H1 (cell line): ENCODE measurements at regions not wholly inside any gene's neighbourhood (a gene's known extent, or its start where the extent isn't known, plus 50 kb on each side); places are given as distances from the start of the nearest gene placed in this dataset.
A peak's percentile ranks its signal among the peaks of the same experiment; 100 is the strongest.

Source experiments
- CTCF ChIA-PET: fragments of 300-600 bp; sonication (Branson Sonifier 250); formaldehyde crosslinking; loops from one replicate; lab custom pipeline; 2021; ENCODE audit not compliant: partially characterized antibody; lab: Charles Lee
- POLR2A ChIA-PET: fragments of 300-600 bp; sonication (Branson Sonifier 250); formaldehyde crosslinking; loops from one replicate; lab custom pipeline; 2021; ENCODE audit warnings: inconsistent platforms; ENCODE audit not compliant: partially characterized antibody; lab: Charles Lee
- DNase-seq, 2 experiments: peaks; one replicate each; pipeline versions ENCODE4 v3.0.0 to v3.0.0-alpha.2; 2010 to 2022; ENCODE audit warnings: low spot score in 2 of 2, low read depth in 1 of 2, mixed read lengths in 1 of 2
- FAIRE-seq: peaks from 2 replicates; lab custom pipeline; 2011; peaks lifted over from hg19 to GRCh38; lab: Jason Lieb, UNC
- H2AFZ ChIP-seq: 2 replicates; pipeline ENCODE4 v1.8.1; 2012; ENCODE audit warnings: low read length, inconsistent platforms
- H2AK5ac ChIP-seq: 2 replicates; pipeline ENCODE4 v1.6.1; 2013; ENCODE audit warnings: low read depth, low read length
- H2BK120ac ChIP-seq: replicated peaks from 2 replicates; pipeline ENCODE3; 2013; ENCODE audit warnings: low read depth, low read length, inconsistent platforms
- H2BK12ac ChIP-seq: 2 replicates; pipeline ENCODE4 v1.6.1; 2013; ENCODE audit warnings: low read depth, low read length
- H2BK15ac ChIP-seq: 2 replicates; pipeline ENCODE4 v1.6.1; 2013; ENCODE audit warnings: low read length
- H2BK20ac ChIP-seq: 2 replicates; pipeline ENCODE4 v1.6.1; 2013; ENCODE audit warnings: low read length
- H2BK5ac ChIP-seq: 2 replicates; pipeline ENCODE4 v1.6.1; 2013; ENCODE audit warnings: low read depth, low read length
- H3K14ac ChIP-seq: 2 replicates; pipeline ENCODE4 v1.6.1; 2013; ENCODE audit warnings: inconsistent platforms; ENCODE audit not compliant: insufficient read length
- H3K18ac ChIP-seq: 2 replicates; pipeline ENCODE4 v1.6.1; 2013; ENCODE audit warnings: low read length; ENCODE audit errors: extremely low read depth
- H3K23ac ChIP-seq: 2 replicates; pipeline ENCODE4 v1.6.1; 2013; ENCODE audit warnings: inconsistent platforms; ENCODE audit not compliant: insufficient read length
- H3K23me2 ChIP-seq: 2 replicates; pipeline ENCODE4 v1.6.1; 2013; ENCODE audit warnings: low read depth, low read length
- H3K27ac ChIP-seq: 2 replicates; pipeline ENCODE4 v1.6.1; 2011; ENCODE audit warnings: low read depth, low read length, inconsistent platforms
- H3K27me3 ChIP-seq, 4 experiments: replicated peaks in 1 of 4; 1 replicate in 1 of 4; 2 replicates in 3 of 4; pipeline versions ENCODE4 v1.6.1 to v1.8.1; 2011 to 2013; ENCODE audit warnings: low read length in 3 of 4, mild to moderate bottlenecking in 3 of 4, inconsistent platforms in 2 of 4, mixed read lengths in 2 of 4, moderate library complexity in 1 of 4; ENCODE audit not compliant: control insufficient read depth in 3 of 4, insufficient read depth in 3 of 4; ENCODE audit errors: extremely low read depth in 1 of 4
- H3K36me3 ChIP-seq, 4 experiments: 2 replicates each; pipeline versions ENCODE4 v1.6.1 to v1.8.1; 2011 to 2013; ENCODE audit warnings: mild to moderate bottlenecking in 4 of 4, low read length in 3 of 4, moderate library complexity in 2 of 4, control low read depth in 1 of 4, inconsistent platforms in 1 of 4; ENCODE audit not compliant: insufficient read depth in 4 of 4, control insufficient read depth in 2 of 4
- H3K4ac ChIP-seq: replicated peaks from 2 replicates; pipeline ENCODE3; 2013; ENCODE audit warnings: low read length, low read depth, mixed read lengths, inconsistent platforms; ENCODE audit not compliant: insufficient read length
- H3K4me1 ChIP-seq, 4 experiments: replicated peaks in 1 of 4; 1 replicate in 1 of 4; 2 replicates in 3 of 4; pipeline versions ENCODE4 v1.6.1 to v1.8.1; 2011 to 2013; ENCODE audit warnings: low read length in 3 of 4, inconsistent platforms in 2 of 4, mixed read lengths in 1 of 4; ENCODE audit not compliant: insufficient read depth in 4 of 4, control insufficient read depth in 3 of 4
- H3K4me2 ChIP-seq, 2 experiments: 2 replicates each; pipeline versions ENCODE4 v1.6.1 to v1.8.1; 2011 to 2013; ENCODE audit warnings: low read depth in 2 of 2, low read length in 2 of 2, control low read depth in 1 of 2, inconsistent platforms in 1 of 2, mild to moderate bottlenecking in 1 of 2; ENCODE audit not compliant: insufficient read depth in 1 of 2
- H3K4me3 ChIP-seq, 4 experiments: fragments of 200-600, 300-600 bp in 1 of 4; sonication (generic), shearing (Covaris generic), sonication (Bioruptor Twin) in 1 of 4; 2 replicates each; pipeline versions ENCODE4 v1.5.1 to v1.8.1; 2011 to 2016; ENCODE audit warnings: low read length in 4 of 4, low read depth in 3 of 4, control low read depth in 2 of 4, inconsistent platforms in 2 of 4, mild to moderate bottlenecking in 2 of 4, mixed read lengths in 1 of 4, moderate library complexity in 1 of 4; ENCODE audit not compliant: insufficient read depth in 2 of 4; ENCODE audit errors: extremely low read depth in 1 of 4
- H3K56ac ChIP-seq: replicated peaks from 2 replicates; pipeline ENCODE3; 2013; ENCODE audit warnings: low read depth, mild to moderate bottlenecking, mixed read lengths, low read length, inconsistent platforms; ENCODE audit not compliant: insufficient read length
- H3K79me1 ChIP-seq: 2 replicates; pipeline ENCODE4 v1.6.1; 2013; ENCODE audit warnings: low read depth, low read length, control low read depth
- H3K79me2 ChIP-seq, 2 experiments: 2 replicates each; pipeline versions ENCODE4 v1.6.1 to v1.8.1; 2012 to 2013; ENCODE audit warnings: low read length in 2 of 2, mild to moderate bottlenecking in 2 of 2, inconsistent platforms in 1 of 2; ENCODE audit not compliant: insufficient read depth in 2 of 2, control insufficient read depth in 1 of 2
- H3K9ac ChIP-seq, 4 experiments: replicated peaks in 1 of 4; 1 replicate in 1 of 4; 2 replicates in 3 of 4; pipeline versions ENCODE4 v1.6.1 to v1.8.1; 2011 to 2013; ENCODE audit warnings: low read depth in 3 of 4, low read length in 3 of 4, control low read depth in 2 of 4, mild to moderate bottlenecking in 2 of 4, moderate library complexity in 2 of 4, inconsistent platforms in 1 of 4; ENCODE audit errors: extremely low read depth in 1 of 4
- H3K9me3 ChIP-seq, 2 experiments: 2 replicates each; pipeline versions ENCODE4 v1.6.1 to v1.8.1; 2012 to 2013; ENCODE audit warnings: mild to moderate bottlenecking in 2 of 2, moderate library complexity in 2 of 2, control low read depth in 1 of 2, inconsistent platforms in 1 of 2, low read depth in 1 of 2, low read length in 1 of 2, mixed read lengths in 1 of 2; ENCODE audit not compliant: insufficient read depth in 2 of 2
- H4K20me1 ChIP-seq, 2 experiments: replicated peaks in 1 of 2; 2 replicates each; pipeline versions ENCODE3 to v1.8.1; 2011 to 2013; ENCODE audit warnings: inconsistent platforms in 2 of 2, low read length in 2 of 2, mild to moderate bottlenecking in 1 of 2; ENCODE audit not compliant: insufficient read depth in 2 of 2, control insufficient read depth in 1 of 2
- H4K5ac ChIP-seq: 2 replicates; pipeline ENCODE4 v1.6.1; 2013; ENCODE audit warnings: low read length, low read depth, mixed read lengths, inconsistent platforms; ENCODE audit not compliant: insufficient read length
- H4K8ac ChIP-seq: 2 replicates; pipeline ENCODE4 v1.8.0; 2013; ENCODE audit warnings: mild to moderate bottlenecking, moderate library complexity, low read length, inconsistent platforms; ENCODE audit not compliant: insufficient read depth; ENCODE audit errors: extremely low read depth
- H4K91ac ChIP-seq: replicated peaks from 2 replicates; pipeline ENCODE3; 2013; ENCODE audit warnings: low read length, mixed read lengths, inconsistent platforms; ENCODE audit not compliant: insufficient read length
- BACH1 ChIP-seq: IDR thresholded peaks from 2 replicates; pipeline ENCODE4 v1.6.1; 2012; ENCODE audit warnings: low read length, improper control_type of control experiment
- E2F6 ChIP-seq: IDR thresholded peaks from 2 replicates; pipeline ENCODE4 v1.6.1; 2012; ENCODE audit warnings: inconsistent platforms
- WGBS, 2 experiments: shearing (Covaris generic) in 1 of 2; methylation state at CpG; one replicate each; pipeline versions ENCODE4 v1.1.6 to v1.1.7; 2013 to 2015; ENCODE audit warnings: low lambda C conversion rate in 2 of 2, mixed read lengths in 2 of 2, inconsistent platforms in 1 of 2, low coverage in 1 of 2, missing lambda C conversion rate in 1 of 2; ENCODE audit not compliant: insufficient replicate concordance in 2 of 2, insufficient coverage in 1 of 2, insufficient read length in 1 of 2; ENCODE audit errors: extremely low coverage in 1 of 2, missing lambda C conversion rate in 1 of 2; 5-methylcytosine and 5-hydroxymethylcytosine counted together

GRCh38 chr1:187047298-187047697, 218.5 kb downstream of the PLA2G4A start:
- no peak overlapping the region for H2BK120ac ChIP-seq
- H3K18ac ChIP-seq, result no peak overlapping the region
- H4K20me1 ChIP-seq, result no peaks in the 10 kb centered on the region
- no peak overlapping the region for H2AFZ ChIP-seq
- H2BK15ac ChIP-seq, result no peak overlapping the region
- H3K14ac ChIP-seq, result no peak overlapping the region
- peak overlapping the region; percentile 23 to 34 for H3K4me2 ChIP-seq
- H3K56ac ChIP-seq, result no peak overlapping the region
- H3K79me2 ChIP-seq, result no peaks in the 10 kb centered on the region
- DNase-seq (peak in 1 of 2 experiments; percentile 51), FAIRE-seq (no peak)
- H3K36me3 ChIP-seq, result no peaks in the 10 kb centered on the region
- H3K4me3 ChIP-seq, result peak overlapping the region in 1 of 4 experiments; percentile 32; a peak in 1 of 8 replicates
- H3K4me1 ChIP-seq, result peaks cover 0 to 15% (median 9%) of the 10 kb centered on the region in 4 experiments; a peak in 4 of 7 replicates
- no peaks in the 10 kb centered on the region for H3K9me3 ChIP-seq
- H2AK5ac ChIP-seq, result no peak overlapping the region
- ChIA-PET POLR2A (no interaction called here), CTCF (interaction anchor here (0.6 to 0.7 kb wide), 2 partner anchors 592 to 1633 kb away, joined by 3 read pairs; no protein-coding TSS in a partner anchor)
- H3K27me3 ChIP-seq, result peaks cover 0 to 3% (median 0%) of the 10 kb centered on the region in 4 experiments; a peak in 2 of 7 replicates
- no peaks in the 10 kb centered on the region for H3K23me2 ChIP-seq
- WGBS, 2 experiments, result 53% methylated on average over 5 of the region's 5 CpGs; no CpG with 5 or more reads in 1 of the 2 experiments
- no peak overlapping the region for H3K9ac ChIP-seq
- no peaks in the 10 kb centered on the region for H3K79me1 ChIP-seq
- H2BK12ac ChIP-seq, result no peak overlapping the region
- H3K4ac ChIP-seq, result no peak overlapping the region
- H2BK5ac ChIP-seq, result no peak overlapping the region
- H2BK20ac ChIP-seq, result no peak overlapping the region
- no peak overlapping the region for H4K5ac ChIP-seq
- H3K23ac ChIP-seq, result no peak overlapping the region
- no peak overlapping the region for H3K27ac ChIP-seq
- H4K8ac ChIP-seq, result no peak overlapping the region
- H4K91ac ChIP-seq, result no peak overlapping the region
- TF ChIP-seq BACH1 (no peak), E2F6 (0 out of 2 replicates have a peak, but pooled peaks have one; percentile 27)
